A549 (cell line): ENCODE measurements at regions not wholly inside any gene's neighbourhood (a gene's known extent, or its start where the extent isn't known, plus 50 kb on each side); places are given as distances from the start of the nearest gene placed in this dataset.

Source experiments
- ATAC-seq, 2 experiments: fragments of 200-7000 bp in 1 of 2; fragments of >200 bp in 1 of 2; cut with Nextera tagmentation in 1 of 2; cut with Tn5 transposase in 1 of 2; 3 replicates each; pipeline versions ENCODE4 v1.8.0 to v1.9.1; 2018 to 2020; ENCODE audit warnings: mild to moderate bottlenecking in 1 of 2, moderate library complexity in 1 of 2
- CTCF ChIA-PET: fragments of 300-600 bp; sonication (Branson Sonifier 250); formaldehyde crosslinking; extraction: SDS; loops from one replicate; lab custom pipeline; 2021; ENCODE audit warnings: antibody characterized with exemption, inconsistent platforms; lab: Yijun Ruan, JAX
- POLR2A ChIA-PET: fragments of 350-600 bp; formaldehyde crosslinking; extraction: SDS; loops from one replicate; lab custom pipeline; 2021; ENCODE audit warnings: antibody characterized with exemption, inconsistent platforms; lab: Yijun Ruan, JAX
- DNase-seq, 2 experiments: peaks; one replicate each; pipeline versions ENCODE4 v3.0.0 to v3.0.0-alpha.2; 2011 to 2016; ENCODE audit warnings: low read depth in 1 of 2, low spot score in 1 of 2
- FAIRE-seq: peaks from 2 replicates; lab custom pipeline; 2011; peaks lifted over from hg19 to GRCh38; lab: Jason Lieb, UNC
- H3K27ac ChIP-seq, 2 experiments: fragments of >200 bp; sonication (Bioruptor Twin); formaldehyde crosslinking; 3 replicates each; pipeline ENCODE4 v1.5.1; 2016 to 2017
- H3K4me1 ChIP-seq: fragments of >200 bp; sonication (Bioruptor Twin); formaldehyde crosslinking; 3 replicates; pipeline ENCODE4 v1.6.1; 2016
- H3K4me2 ChIP-seq: fragments of >200 bp; sonication (Bioruptor Twin); formaldehyde crosslinking; 3 replicates; pipeline ENCODE4 v1.6.1; 2016
- H3K4me3 ChIP-seq: fragments of >200 bp; sonication (Bioruptor Twin); formaldehyde crosslinking; 3 replicates; pipeline ENCODE4 v1.5.1; 2016
- H3K9me3 ChIP-seq: fragments of >200 bp; sonication (Bioruptor Twin); formaldehyde crosslinking; 3 replicates; pipeline ENCODE4 v1.6.1; 2016
- ATOH8 ChIP-seq: fragments of 250-450 bp; sonication (Bioruptor Pico); IDR thresholded peaks from 2 replicates; pipeline ENCODE4 v1.5.0; 2020; ENCODE audit warnings: low read depth, mild to moderate bottlenecking, moderate library complexity
- BHLHE40 ChIP-seq: IDR thresholded peaks from 2 replicates; pipeline ENCODE4 v1.6.1; 2012; ENCODE audit warnings: low read depth, low read length, inconsistent platforms
- CBX8 ChIP-seq: fragments of 200-600 bp; sonication (generic); IDR thresholded peaks from 2 replicates; pipeline ENCODE4 v1.6.1; 2016
- CEBPB ChIP-seq, 2 experiments: fragments of >200 bp in 1 of 2; sonication (Bioruptor Twin) in 1 of 2; formaldehyde crosslinking in 1 of 2; IDR thresholded peaks; 2 replicates each; pipeline ENCODE4 v1.6.1; 2012 to 2016
- EHMT2 ChIP-seq: fragments of 200-600 bp; sonication (generic); IDR thresholded peaks from 2 replicates; pipeline ENCODE4 v1.6.1; 2016; ENCODE audit warnings: antibody characterized with exemption, low read depth, mild to moderate bottlenecking, moderate library complexity
- FOSL2 ChIP-seq, 2 experiments: fragments of 450-650 bp in 1 of 2; fragments of >200 bp in 1 of 2; sonication (Bioruptor Twin) in 1 of 2; formaldehyde crosslinking; IDR thresholded peaks; 2 replicates each; pipeline versions ENCODE4 v1.5.0 to v1.6.1; 2016 to 2020; ENCODE audit warnings: mild to moderate bottlenecking in 1 of 2, moderate library complexity in 1 of 2
- FOXS1 ChIP-seq: fragments of 250-450 bp; sonication (Bioruptor Pico); IDR thresholded peaks from 2 replicates; pipeline ENCODE4 v1.5.0; 2020; ENCODE audit warnings: mild to moderate bottlenecking, moderate library complexity
- HDAC2 ChIP-seq: fragments of 200-600 bp; sonication (generic); IDR thresholded peaks from 2 replicates; pipeline ENCODE4 v1.6.1; 2016
- HMGXB4 ChIP-seq: fragments of 250-450 bp; sonication (Bioruptor Pico); IDR thresholded peaks from 2 replicates; pipeline ENCODE4 v1.5.0; 2021; ENCODE audit warnings: mild to moderate bottlenecking, moderate library complexity, borderline replicate concordance
- JUNB ChIP-seq: fragments of >200 bp; sonication (Bioruptor Twin); formaldehyde crosslinking; IDR thresholded peaks from 2 replicates; pipeline ENCODE4 v1.6.1; 2016
- KDM5A ChIP-seq: fragments of 200-600 bp; sonication (generic); IDR thresholded peaks from 2 replicates; pipeline ENCODE4 v1.6.1; 2016; ENCODE audit warnings: antibody characterized with exemption, mild to moderate bottlenecking
- MAZ ChIP-seq: fragments of 150-350 bp; IDR thresholded peaks from 2 replicates; pipeline ENCODE4 v1.6.1; 2014; ENCODE audit warnings: antibody characterized with exemption, low read depth, low read length, borderline replicate concordance
- MYC ChIP-seq: IDR thresholded peaks from 2 replicates; pipeline ENCODE4 v1.6.1; 2012; ENCODE audit warnings: mild to moderate bottlenecking, inconsistent platforms, low read length, improper control_type of control experiment, borderline replicate concordance
- PBX3 ChIP-seq: IDR thresholded peaks from 2 replicates; pipeline ENCODE4 v1.6.1; 2012
- RCOR1 ChIP-seq: fragments of 150-350 bp; IDR thresholded peaks from 2 replicates; pipeline ENCODE4 v1.6.1; 2014; ENCODE audit warnings: antibody characterized with exemption, low read length, low read depth
- RFX5 ChIP-seq: fragments of 450-650 bp; IDR thresholded peaks from 2 replicates; pipeline ENCODE4 v1.7.1; 2014; ENCODE audit warnings: antibody characterized with exemption, mild to moderate bottlenecking, moderate library complexity
- SMC3 ChIP-seq: fragments of >200 bp; sonication (Bioruptor Twin); formaldehyde crosslinking; IDR thresholded peaks from 3 replicates; pipeline ENCODE4 v1.6.1; 2018; ENCODE audit warnings: inconsistent platforms
- SREBF2 ChIP-seq: fragments of 450-650 bp; IDR thresholded peaks from 2 replicates; pipeline ENCODE4 v1.6.1; 2014; ENCODE audit warnings: mild to moderate bottlenecking, moderate library complexity
- TP53 ChIP-seq: fragments of 250-450 bp; sonication (Bioruptor Pico); IDR thresholded peaks from 2 replicates; pipeline ENCODE4 v1.5.0; 2021; ENCODE audit warnings: mild to moderate bottlenecking, moderate library complexity
- ZFP36 ChIP-seq: fragments of 450-650 bp; IDR thresholded peaks from 2 replicates; pipeline ENCODE4 v1.6.1; 2014; ENCODE audit warnings: borderline replicate concordance; ENCODE audit not compliant: partially characterized antibody
- ZNF302 ChIP-seq: fragments of 250-450 bp; sonication (Bioruptor Pico); IDR thresholded peaks from 2 replicates; pipeline ENCODE4 v1.9.0; 2021; ENCODE audit warnings: inconsistent platforms, mild to moderate bottlenecking, moderate library complexity
- WGBS: methylation state at CpG from one replicate; pipeline ENCODE4 v1.1.6; 2017; ENCODE audit errors: missing lambda C conversion rate; 5-methylcytosine and 5-hydroxymethylcytosine counted together

- FAIRE-seq (no peak), DNase-seq (no peak)
- CTCF ChIA-PET, result interaction anchor here (1.6 kb wide), 1 partner anchor 7 kb away, joined by 4 read pairs; no protein-coding TSS in a partner anchor
- Histone ChIP-seq H3K4me2 (no peak overlapping the region), H3K27ac (no peak overlapping the region; a peak in 1 of 6 replicates)
- 49% methylated on average over 10 of the region's 10 CpGs for whole genome bisulfite sequencing
- POLR2A ChIA-PET, result no interaction called here
- TF ChIP-seq PBX3, result no peak
- no peak for TF ChIP-seq EHMT2
- no peak for TF ChIP-seq FOSL2 (IDR thresholded peaks at IDR 0.05)
- TF ChIP-seq FOSL2 (CRISPR knock-in tag; IDR thresholded peaks at IDR 0.05), result no peak
- no peak for TF ChIP-seq ZNF302 (CRISPR knock-in tag)
- TF ChIP-seq ZFP36, result no peak
- TF ChIP-seq CEBPB (IDR thresholded peaks at IDR 0.05), result no peak
- no peak for TF ChIP-seq BHLHE40
- TF ChIP-seq SREBF2, result no peak
- TF ChIP-seq RCOR1, result no peak
- no peak for TF ChIP-seq JUNB
- TF ChIP-seq HMGXB4 (CRISPR knock-in tag), result no peak
- no peak for TF ChIP-seq FOXS1
- no peak for TF ChIP-seq RFX5
- TF ChIP-seq, all 56 proteins: peak for 0
- H3K4me1 ChIP-seq, result no peaks in the 10 kb centered on the region
- no peaks in the 10 kb centered on the region for H3K9me3 ChIP-seq
- no peak overlapping the region for H3K4me3 ChIP-seq
- no peak for ATAC-seq
Measured at GRCh38 chr16:73108195-73108963, 60.5 kb upstream of the ZFHX3 start.

- no peak for FAIRE-seq
- POLR2A ChIA-PET, result no interaction called here
- WGBS, result 84% methylated on average over 4 of the region's 4 CpGs
Measured at GRCh38 chr16:73107371-73107770, 59.4 kb upstream of the ZFHX3 start.

More at GRCh38 chr16:73107371-73107770, 59.4 kb upstream of the ZFHX3 start:
- Histone ChIP-seq H3K4me1 (no peaks in the 10 kb centered on the region), H3K9me3 (no peaks in the 10 kb centered on the region), H3K4me3 (no peak overlapping the region), H3K27ac (no peak overlapping the region), H3K4me2 (no peak overlapping the region)
- CTCF ChIA-PET, result interaction anchor here (1.6 kb wide), 1 partner anchor 8 kb away, joined by 4 read pairs; no protein-coding TSS in a partner anchor
- TF ChIP-seq CBX8, result no peak
- no peak for TF ChIP-seq TP53
- no peak for TF ChIP-seq MAZ
- no peak for TF ChIP-seq CEBPB (IDR thresholded peaks at IDR 0.05)
- no peak for TF ChIP-seq HDAC2
- TF ChIP-seq SMC3, result no peak
- no peak for TF ChIP-seq JUNB
- TF ChIP-seq ATOH8 (CRISPR knock-in tag), result no peak
- TF ChIP-seq KDM5A, result no peak
- TF ChIP-seq SREBF2, result no peak
- TF ChIP-seq FOXS1, result no peak
- no peak for TF ChIP-seq MYC
- no peak for ATAC-seq
- no peak for DNase-seq
